ENCODE measurements at regions not wholly inside any gene's neighbourhood (a gene's known extent, or its start where the extent isn't known, plus 50 kb on each side); places are given as distances from the start of the nearest gene placed in this dataset.

DNA sequence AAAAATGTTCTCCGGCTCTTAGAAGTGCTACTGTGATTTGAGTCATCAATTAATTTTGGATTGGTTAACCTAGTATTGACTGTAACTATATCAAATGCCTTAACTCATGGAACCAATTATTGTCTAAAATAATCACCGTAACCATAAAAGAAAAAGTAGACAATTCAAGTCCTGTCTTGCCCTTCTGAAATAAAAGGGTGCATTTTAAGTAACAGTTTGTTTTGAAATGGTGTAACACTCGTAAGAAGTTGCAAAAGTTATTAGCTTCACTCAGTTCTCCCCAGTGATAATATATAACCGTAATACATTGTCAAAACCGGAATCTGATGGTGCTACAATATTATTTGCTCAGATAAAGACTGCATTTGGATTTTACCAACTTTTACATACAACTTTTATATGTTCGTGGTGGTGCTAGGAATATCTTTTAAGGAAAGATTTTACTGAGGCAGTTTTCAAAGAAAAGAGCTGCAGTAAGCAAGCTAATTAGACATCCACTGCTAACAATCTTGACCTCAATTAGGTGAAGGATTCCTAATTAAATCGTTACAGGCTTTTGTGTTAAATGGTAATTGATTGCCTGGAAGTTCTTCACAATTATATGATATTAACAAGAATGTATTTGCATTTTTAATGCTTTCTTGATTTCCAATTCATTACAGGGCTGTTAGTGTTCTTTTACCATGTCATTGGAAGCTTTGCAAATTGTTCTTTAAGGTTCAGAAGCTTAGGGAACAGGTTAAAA is 413.1 kb upstream of the MON1B start:
- TF ChIP-seq CTCF (conservative IDR thresholded peaks at IDR 0.05; ENCODE audit: low read depth, low read length) (no peak), EZH2 (IDR thresholded peaks at IDR 0.05; ENCODE audit: borderline replicate concordance, low read depth, low read length, poor library complexity, severe bottlenecking) (no peak)
